LNCaP clone FGC (cell line): ENCODE measurements at regions not wholly inside any gene's neighbourhood (a gene's known extent, or its start where the extent isn't known, plus 50 kb on each side); places are given as distances from the start of the nearest gene placed in this dataset.

Experiments
- DNase-seq: peaks from one replicate; pipeline ENCODE4 v3.0.0-alpha.2; 2011; ENCODE audit warnings: low read depth
- H3K4me3 ChIP-seq: 2 replicates; pipeline ENCODE4 v1.5.1; 2011; ENCODE audit warnings: mild to moderate bottlenecking, low read depth, low read length, control low read depth
- CTCF ChIP-seq: IDR thresholded peaks from 2 replicates; pipeline ENCODE4 v1.5.1; 2012; ENCODE audit warnings: mild to moderate bottlenecking; ENCODE audit not compliant: control insufficient read depth, insufficient read depth; ENCODE audit errors: extremely low read depth

DNA sequence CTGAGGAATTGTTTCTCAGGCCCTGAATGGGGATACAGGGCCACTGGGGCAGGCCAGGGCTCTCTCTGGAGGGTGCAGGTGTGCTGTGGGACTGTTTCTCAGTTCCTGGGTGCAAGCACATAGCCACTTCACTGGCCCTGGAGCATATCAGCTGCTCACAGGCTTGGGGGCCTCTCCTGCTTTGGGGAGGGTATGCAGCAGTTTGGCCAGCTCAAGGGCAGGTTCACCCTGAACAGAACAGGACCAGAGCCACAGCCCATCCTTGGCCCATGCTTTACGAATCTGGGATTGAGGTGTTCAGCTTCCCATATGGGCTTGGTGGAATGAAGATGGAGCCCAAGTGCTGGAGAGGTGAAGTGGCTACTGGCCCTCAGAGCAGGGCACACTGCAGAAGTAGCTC lies 186.5 kb downstream of the FBXO8 start:
- TF ChIP-seq CTCF = no peak
- no peak overlapping the region for H3K4me3 ChIP-seq
- DNase-seq = no peak

GRCh38 chr4:174096456-174096855 lies 187.0 kb downstream of the FBXO8 start:
- no peak for TF ChIP-seq CTCF
- no peak for DNase-seq

GRCh38 chr4:174091130-174091529 lies 192.3 kb downstream of the FBXO8 start:
- DNase-seq = no peak
- no peak overlapping the region for H3K4me3 ChIP-seq

More at GRCh38 chr4:174096456-174096855, 187.0 kb downstream of the FBXO8 start:
- no peak overlapping the region for H3K4me3 ChIP-seq

GRCh38 chr4:174089711-174090110 lies 193.8 kb downstream of the FBXO8 start:
- no peak for DNase-seq
- TF ChIP-seq CTCF = no peak
- H3K4me3 ChIP-seq = no peak overlapping the region

More at GRCh38 chr4:174091130-174091529, 192.3 kb downstream of the FBXO8 start:
- no peak for TF ChIP-seq CTCF

GRCh38 chr4:174088795-174089194 lies 194.7 kb downstream of the FBXO8 start:
- no peak for TF ChIP-seq CTCF

GRCh38 chr4:174086829-174087799 lies 196.4 kb downstream of the FBXO8 start:
- TF ChIP-seq CTCF = no peak
- DNase-seq = no peak

More at GRCh38 chr4:174088795-174089194, 194.7 kb downstream of the FBXO8 start:
- DNase-seq = no peak
- H3K4me3 ChIP-seq = no peak overlapping the region

More at GRCh38 chr4:174086829-174087799, 196.4 kb downstream of the FBXO8 start:
- no peak overlapping the region for H3K4me3 ChIP-seq
